ENCODE measurements at regions not wholly inside any gene's neighbourhood (a gene's known extent, or its start where the extent isn't known, plus 50 kb on each side); places are given as distances from the start of the nearest gene placed in this dataset.

DNA sequence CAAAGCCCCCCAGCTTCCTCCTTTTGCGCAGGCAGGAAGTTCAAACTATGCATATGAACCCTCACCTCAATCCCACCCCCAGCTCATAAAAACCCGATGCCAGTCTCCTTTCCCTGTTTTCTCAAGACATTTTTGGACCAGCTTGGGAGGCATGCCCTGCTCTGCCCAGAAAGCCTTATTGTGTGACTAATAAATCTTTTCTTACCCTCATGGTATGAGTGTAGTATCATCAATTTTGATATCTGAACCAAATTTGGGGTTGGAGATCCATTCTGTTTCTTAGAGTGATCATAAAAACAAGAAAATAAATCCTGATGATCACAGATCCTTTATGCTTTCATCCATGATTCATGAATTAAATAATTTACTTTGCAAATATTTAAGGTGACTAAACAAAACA is 128.5 kb downstream of the ALG10B start:
- H3K36me3 ChIP-seq: no peaks in the 10 kb centered on the region
- ATAC-seq: no peak
- no peaks in the 10 kb centered on the region for H3K9me3 ChIP-seq
- no peak overlapping the region for H3K4me3 ChIP-seq
- no peaks in the 10 kb centered on the region for H3K27me3 ChIP-seq
- H3K27ac ChIP-seq: no peak overlapping the region
- no peak for TF ChIP-seq EP300 (IDR thresholded peaks at IDR 0.05)
- no peak for TF ChIP-seq POLR2AphosphoS5 (IDR thresholded peaks at IDR 0.05)
- TF ChIP-seq, protein P1, sequence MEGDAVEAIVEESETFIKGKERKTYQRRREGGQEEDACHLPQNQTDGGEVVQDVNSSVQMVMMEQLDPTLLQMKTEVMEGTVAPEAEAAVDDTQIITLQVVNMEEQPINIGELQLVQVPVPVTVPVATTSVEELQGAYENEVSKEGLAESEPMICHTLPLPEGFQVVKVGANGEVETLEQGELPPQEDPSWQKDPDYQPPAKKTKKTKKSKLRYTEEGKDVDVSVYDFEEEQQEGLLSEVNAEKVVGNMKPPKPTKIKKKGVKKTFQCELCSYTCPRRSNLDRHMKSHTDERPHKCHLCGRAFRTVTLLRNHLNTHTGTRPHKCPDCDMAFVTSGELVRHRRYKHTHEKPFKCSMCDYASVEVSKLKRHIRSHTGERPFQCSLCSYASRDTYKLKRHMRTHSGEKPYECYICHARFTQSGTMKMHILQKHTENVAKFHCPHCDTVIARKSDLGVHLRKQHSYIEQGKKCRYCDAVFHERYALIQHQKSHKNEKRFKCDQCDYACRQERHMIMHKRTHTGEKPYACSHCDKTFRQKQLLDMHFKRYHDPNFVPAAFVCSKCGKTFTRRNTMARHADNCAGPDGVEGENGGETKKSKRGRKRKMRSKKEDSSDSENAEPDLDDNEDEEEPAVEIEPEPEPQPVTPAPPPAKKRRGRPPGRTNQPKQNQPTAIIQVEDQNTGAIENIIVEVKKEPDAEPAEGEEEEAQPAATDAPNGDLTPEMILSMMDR (IDR thresholded peaks at IDR 0.05): no peak
- no peak for TF ChIP-seq POLR2A (IDR thresholded peaks at IDR 0.05)
- H3K4me1 ChIP-seq: no peaks in the 10 kb centered on the region
- WGBS, 2 donors (ENCODE audit: low coverage in 1 of 2): 56 to 74% methylated on average over 2 of the region's 2 CpGs

DNA sequence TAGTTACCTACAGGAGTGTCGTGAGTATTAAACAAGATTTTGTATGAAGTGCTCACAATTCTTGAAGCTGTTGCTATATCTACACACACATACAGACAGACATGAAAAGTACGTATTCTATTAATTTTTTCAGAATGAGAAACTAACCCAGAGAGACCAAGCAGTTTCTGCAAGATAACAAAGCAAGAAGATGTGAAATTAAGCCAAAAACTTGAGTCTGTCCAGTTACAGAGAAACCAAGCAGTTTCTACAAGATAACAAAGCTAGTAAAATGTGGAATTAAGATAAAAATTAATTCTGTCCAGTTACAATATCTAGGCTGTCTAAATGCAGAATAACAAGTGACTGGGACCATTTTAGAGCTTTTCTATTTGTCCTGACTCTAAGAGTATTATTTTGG is 132.4 kb downstream of the ALG10B start:
- H3K36me3 ChIP-seq: no peaks in the 10 kb centered on the region
- WGBS, 2 donors (ENCODE audit: low coverage in 1 of 2): 68 to 70% methylated on average over 2 of the region's 2 CpGs

DNA sequence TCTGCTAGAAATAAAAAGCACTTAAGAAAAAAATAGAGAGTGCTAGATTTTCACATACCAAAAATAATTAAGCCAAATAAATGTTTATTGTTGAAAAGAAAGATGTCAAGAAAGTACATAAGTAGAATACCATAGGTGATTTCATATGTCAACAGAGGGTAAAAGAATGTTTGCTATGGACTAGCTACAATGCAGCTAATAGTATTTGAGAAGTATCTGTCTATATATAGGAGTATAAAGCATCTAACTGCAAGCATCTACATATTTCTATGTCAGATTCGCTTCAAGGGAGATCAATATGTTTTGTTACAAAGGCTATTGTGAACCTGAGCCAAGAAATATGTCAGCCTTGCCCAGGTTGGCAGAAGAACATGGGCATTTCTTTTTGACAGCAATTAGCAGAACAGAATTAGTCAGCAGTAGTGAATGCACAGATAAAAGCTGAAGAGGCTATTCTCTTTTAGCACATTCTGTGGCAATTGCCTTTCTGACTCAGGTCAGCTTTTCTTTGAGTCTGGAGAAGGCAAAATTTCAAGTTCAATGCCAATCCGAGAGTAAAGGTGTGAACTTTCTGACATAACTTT is 140.1 kb downstream of the ALG10B start:
- 46 to 70% methylated on average over 2 of the region's 2 CpGs for WGBS, 2 donors (ENCODE audit: low coverage in 1 of 2)
- Histone ChIP-seq H3K27ac (no peak overlapping the region), H3K4me1 (peaks cover 0 to 8% (median 0%) of the 10 kb centered on the region in 3 donors), H3K4me3 (no peak overlapping the region), H3K36me3 (no peaks in the 10 kb centered on the region), H3K27me3 (no peaks in the 10 kb centered on the region), H3K9me3 (no peaks in the 10 kb centered on the region)
- TF ChIP-seq POLR2AphosphoS5 (IDR thresholded peaks at IDR 0.05) (no peak), EP300 (IDR thresholded peaks at IDR 0.05) (no peak), POLR2A (IDR thresholded peaks at IDR 0.05) (no peak)
- TF ChIP-seq, protein P1 (IDR thresholded peaks at IDR 0.05): no peak
- ATAC-seq: no peak

More for the DNA sequence above, 132.4 kb downstream of the ALG10B start:
- H3K4me3 ChIP-seq: no peak overlapping the region
- H3K9me3 ChIP-seq: no peaks in the 10 kb centered on the region
- H3K27ac ChIP-seq: no peak overlapping the region
- TF ChIP-seq, protein P1 (IDR thresholded peaks at IDR 0.05): no peak
- TF ChIP-seq POLR2A (IDR thresholded peaks at IDR 0.05): no peak
- no peaks in the 10 kb centered on the region for H3K4me1 ChIP-seq
- no peaks in the 10 kb centered on the region for H3K27me3 ChIP-seq
- no peak for ATAC-seq

DNA sequence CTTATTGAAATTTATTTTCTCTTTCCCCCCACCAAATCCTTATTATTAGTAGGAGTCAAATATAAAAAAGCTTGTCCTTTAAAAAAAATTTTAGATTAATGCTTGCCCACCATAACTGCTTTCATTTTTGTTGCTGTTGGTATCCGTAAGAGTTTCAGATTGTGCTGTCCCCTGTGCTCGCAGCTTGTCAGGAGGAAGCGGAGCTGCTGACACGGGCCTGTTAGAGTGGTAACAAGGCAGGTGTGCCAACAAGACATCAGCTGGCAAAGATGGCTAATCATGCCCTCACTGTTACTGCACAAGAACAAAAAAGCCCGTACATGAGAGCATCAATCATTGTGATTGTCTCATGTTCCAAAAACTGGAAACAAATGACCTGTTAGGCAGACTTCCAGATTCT is 148.4 kb downstream of the ALG10B start:
- Histone ChIP-seq H3K4me1 (no peaks in the 10 kb centered on the region), H3K27me3 (no peaks in the 10 kb centered on the region), H3K27ac (no peak overlapping the region), H3K36me3 (no peaks in the 10 kb centered on the region), H3K9me3 (no peaks in the 10 kb centered on the region), H3K4me3 (no peak overlapping the region)
- TF ChIP-seq, protein P1 (IDR thresholded peaks at IDR 0.05): no peak
- TF ChIP-seq POLR2AphosphoS5 (IDR thresholded peaks at IDR 0.05): no peak
- no peak for TF ChIP-seq EP300 (IDR thresholded peaks at IDR 0.05)
- TF ChIP-seq POLR2A (IDR thresholded peaks at IDR 0.05): no peak
- WGBS, 2 donors (ENCODE audit: low coverage in 1 of 2): 73 to 78% methylated on average over 5 of the region's 5 CpGs
- no peak for ATAC-seq

DNA sequence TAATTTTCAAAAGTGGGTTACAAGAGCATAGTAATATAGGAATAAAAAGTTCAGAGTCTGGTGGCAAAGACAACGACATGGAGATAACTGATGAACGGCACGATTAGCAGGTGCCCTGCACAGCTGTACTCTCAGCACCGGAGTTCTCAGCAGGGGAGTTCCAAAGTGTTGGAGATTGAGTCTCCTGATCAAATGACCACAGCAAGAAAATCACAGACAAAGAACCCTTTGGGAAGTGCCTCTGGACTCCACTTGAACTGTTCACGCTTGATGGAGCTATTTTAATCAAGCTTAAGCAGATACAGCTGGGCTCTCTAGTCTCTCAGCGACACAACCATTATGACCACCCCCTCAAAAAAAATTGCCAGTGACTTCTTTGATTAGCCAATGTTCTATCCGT is 153.1 kb downstream of the ALG10B start:
- no peak for ATAC-seq
- no peak overlapping the region for H3K4me3 ChIP-seq
- H3K9me3 ChIP-seq: no peaks in the 10 kb centered on the region
- no peaks in the 10 kb centered on the region for H3K36me3 ChIP-seq
- H3K4me1 ChIP-seq: no peaks in the 10 kb centered on the region
- TF ChIP-seq, protein P1 (IDR thresholded peaks at IDR 0.05): no peak
- TF ChIP-seq POLR2A (IDR thresholded peaks at IDR 0.05): no peak
- TF ChIP-seq POLR2AphosphoS5 (IDR thresholded peaks at IDR 0.05): no peak
- no peak for TF ChIP-seq EP300 (IDR thresholded peaks at IDR 0.05)
- 76 to 82% methylated on average over 7 of the region's 7 CpGs for WGBS, 2 donors (ENCODE audit: low coverage in 1 of 2)
- H3K27me3 ChIP-seq: no peaks in the 10 kb centered on the region
- H3K27ac ChIP-seq: no peak overlapping the region
